Heart right ventricle (tissue), 16 donors: ENCODE measurements at regions not wholly inside any gene's neighbourhood (a gene's known extent, or its start where the extent isn't known, plus 50 kb on each side); places are given as distances from the start of the nearest gene placed in this dataset.

ENCODE experiments used
- ATAC-seq, 8 donors: fragments of 200-7000 bp; cut with Tn5 transposase; one replicate each; pipeline ENCODE4 v1.9.1; 2020; ENCODE audit warnings: mild to moderate bottlenecking in 8 of 8, moderate library complexity in 8 of 8, moderate number of reproducible peaks in 1 of 8
- DNase-seq, 2 donors: peaks; one replicate each; pipeline ENCODE4 v3.0.0-alpha.2; 2020
- H3K27ac ChIP-seq, 10 donors: fragments of 200-600 bp; sonication (generic) in 2 of 10; one replicate each; pipeline versions ENCODE4 v1.5.0 to v1.8.0; 2020 to 2022; ENCODE audit warnings: mild to moderate bottlenecking in 3 of 10
- H3K27me3 ChIP-seq, 7 donors: fragments of 200-600 bp; one replicate each; pipeline ENCODE4 v1.8.0; 2021 to 2022; ENCODE audit warnings: mild to moderate bottlenecking in 2 of 7
- H3K36me3 ChIP-seq, 9 donors: fragments of 200-600 bp; sonication (generic) in 1 of 9; one replicate each; pipeline versions ENCODE4 v1.5.0 to v1.8.0; 2020 to 2022; ENCODE audit warnings: mild to moderate bottlenecking in 2 of 9
- H3K4me1 ChIP-seq, 9 donors: fragments of 200-600 bp; sonication (generic) in 1 of 9; one replicate each; pipeline versions ENCODE4 v1.5.0 to v1.8.0; 2020 to 2022; ENCODE audit warnings: mild to moderate bottlenecking in 4 of 9
- H3K4me3 ChIP-seq, 10 donors: fragments of 200-600 bp; sonication (generic) in 2 of 10; one replicate each; pipeline versions ENCODE4 v1.5.0 to v1.8.0; 2020 to 2022; ENCODE audit warnings: mild to moderate bottlenecking in 7 of 10, moderate library complexity in 2 of 10
- H3K9me3 ChIP-seq, 11 donors: fragments of 200-600 bp in 10 of 11; sonication (generic) in 2 of 11; one replicate each; pipeline versions ENCODE4 v1.5.0 to v1.8.0; 2013 to 2022; ENCODE audit warnings: mild to moderate bottlenecking in 2 of 11, control low read depth in 1 of 11, moderate library complexity in 1 of 11
- WGBS, 2 donors: extraction: QIAGEN DNeasy Blood & Tissue Kit; methylation state at CpG; one replicate each; pipeline ENCODE4 v1.1.7; 2013; ENCODE audit warnings: inconsistent platforms in 1 of 2; 5-methylcytosine and 5-hydroxymethylcytosine counted together
- intact Hi-C, 10 donors: fragments of 100-400 bp; cut with DNase I; formaldehyde crosslinking; loops; one replicate each; pipeline versions ENCODE4 v1.11.1 to v1.14.2; 2022
- TF ChIP-seq, protein P1 (sequence below), 9 donors: fragments of 200-600 bp; sonication (generic) in 2 of 9; IDR thresholded peaks; one replicate each; pipeline versions ENCODE4 v1.5.0 to v1.8.0; 2021 to 2022; ENCODE audit warnings: antibody characterized with exemption in 9 of 9, mild to moderate bottlenecking in 5 of 9, moderate library complexity in 1 of 9
- donor health status: Arrhythmogenic right ventricular cardiomyopathy.
- donor health status: ischemic (EF 13 %, LVEDD 7.1; RV severe dilation, severe dysfunction).
- donor health status: healthy with polysubstance abuse.
- donor health status: DM: no; HTN: yes; CAD: no.
- donor health status: DM: no; HTN: no; CAD: no.
- donor health status: ischemic (EF 25% LVEDD 6.9; RV normal size, moderate dysfunction).
- donor health status: ischemic (EF 25% LVEDD 5.7; RV mildly dilated, moderate dysfunction).
- donor health status: healthy.
- donor health status: DM: yes; HTN: yes; CAD: no.
- donor health status: Ischemic cardiomyopathy.
- donor health status: ischemic (EF 35%, LVEDD 5.7; RV mildly dilated, moderate dysfunction).
- donor health status: nonischemic (EF 11% LVEDD 7.7; RV severe dilation, severe dysfunction).
- donor health status: DM: yes; HTN: yes; CAD: no.
- donor health status: PGD.
- donor health status: ischemic (EF 29% LVEDD 5.4; RV normal size, mild dysfunction).
- donor health status: nonischemic (EF 23%, LVEDD 6.1; RV moderate dilation, normal function).

DNA sequence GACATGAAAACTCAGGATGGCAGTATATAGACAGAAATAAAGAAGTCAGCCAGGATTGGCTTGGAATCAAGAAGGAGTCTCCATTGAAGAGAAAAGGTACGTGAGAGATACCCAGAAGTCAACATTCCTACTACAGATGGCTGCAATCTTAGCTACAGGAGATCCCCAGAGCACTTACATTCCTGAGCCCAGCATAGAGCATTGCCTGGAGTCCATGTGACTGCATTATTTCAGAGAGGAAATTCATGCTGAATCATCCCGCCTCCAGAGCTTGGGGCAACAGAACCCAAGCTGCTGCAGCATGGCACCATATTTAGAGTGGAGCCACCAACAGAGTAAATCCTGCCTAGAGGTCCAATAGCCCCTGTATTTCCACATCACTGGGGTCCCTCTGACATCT, 125.0 kb upstream of the GRIK2 start:
- intact Hi-C loops = no loop called here
- ATAC-seq (no peak), DNase-seq (no peak)
- no peaks in the 10 kb centered on the region for H3K36me3 ChIP-seq
- TF ChIP-seq, protein P1, sequence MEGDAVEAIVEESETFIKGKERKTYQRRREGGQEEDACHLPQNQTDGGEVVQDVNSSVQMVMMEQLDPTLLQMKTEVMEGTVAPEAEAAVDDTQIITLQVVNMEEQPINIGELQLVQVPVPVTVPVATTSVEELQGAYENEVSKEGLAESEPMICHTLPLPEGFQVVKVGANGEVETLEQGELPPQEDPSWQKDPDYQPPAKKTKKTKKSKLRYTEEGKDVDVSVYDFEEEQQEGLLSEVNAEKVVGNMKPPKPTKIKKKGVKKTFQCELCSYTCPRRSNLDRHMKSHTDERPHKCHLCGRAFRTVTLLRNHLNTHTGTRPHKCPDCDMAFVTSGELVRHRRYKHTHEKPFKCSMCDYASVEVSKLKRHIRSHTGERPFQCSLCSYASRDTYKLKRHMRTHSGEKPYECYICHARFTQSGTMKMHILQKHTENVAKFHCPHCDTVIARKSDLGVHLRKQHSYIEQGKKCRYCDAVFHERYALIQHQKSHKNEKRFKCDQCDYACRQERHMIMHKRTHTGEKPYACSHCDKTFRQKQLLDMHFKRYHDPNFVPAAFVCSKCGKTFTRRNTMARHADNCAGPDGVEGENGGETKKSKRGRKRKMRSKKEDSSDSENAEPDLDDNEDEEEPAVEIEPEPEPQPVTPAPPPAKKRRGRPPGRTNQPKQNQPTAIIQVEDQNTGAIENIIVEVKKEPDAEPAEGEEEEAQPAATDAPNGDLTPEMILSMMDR (IDR thresholded peaks at IDR 0.05) = no peak
- H3K27ac ChIP-seq = no peak overlapping the region
- no peak overlapping the region for H3K4me3 ChIP-seq
- WGBS, 2 donors = 67 to 77% methylated on average over 2 of the region's 2 CpGs
- H3K9me3 ChIP-seq = peaks cover 0 to 37% (median 6%) of the 10 kb centered on the region in 11 donors
- H3K27me3 ChIP-seq = no peaks in the 10 kb centered on the region
- H3K4me1 ChIP-seq = no peaks in the 10 kb centered on the region

DNA sequence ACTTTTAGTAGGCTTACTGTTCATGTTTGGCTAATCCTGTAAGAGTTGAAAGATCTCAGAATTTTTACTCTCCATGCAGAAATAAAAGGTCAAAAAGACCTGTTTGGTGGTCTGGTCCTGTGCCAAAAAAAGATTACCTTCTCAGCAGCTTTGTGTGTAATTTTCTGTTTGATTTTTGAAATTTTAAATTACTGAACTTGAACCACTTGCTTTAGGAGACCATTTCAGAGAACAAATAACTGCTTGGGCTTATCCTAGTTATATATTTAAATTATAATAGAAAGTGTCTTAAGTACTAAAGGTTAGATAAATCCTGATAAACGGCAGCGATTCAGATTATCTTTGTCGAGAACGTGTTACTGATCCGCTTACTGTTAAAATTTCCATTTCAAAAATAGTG, 118.3 kb upstream of the GRIK2 start:
- H3K27ac ChIP-seq = no peak overlapping the region
- H3K36me3 ChIP-seq = no peaks in the 10 kb centered on the region
- intact Hi-C loops = no loop called here
- no peak overlapping the region for H3K4me3 ChIP-seq
- peaks cover 0 to 22% (median 4%) of the 10 kb centered on the region in 11 donors for H3K9me3 ChIP-seq
- TF ChIP-seq, protein P1 (IDR thresholded peaks at IDR 0.05) = no peak
- 85 to 86% methylated on average over 5 of the region's 5 CpGs for WGBS, 2 donors
- no peaks in the 10 kb centered on the region for H3K4me1 ChIP-seq
- ATAC-seq (no peak), DNase-seq (no peak)
- H3K27me3 ChIP-seq = no peaks in the 10 kb centered on the region

DNA sequence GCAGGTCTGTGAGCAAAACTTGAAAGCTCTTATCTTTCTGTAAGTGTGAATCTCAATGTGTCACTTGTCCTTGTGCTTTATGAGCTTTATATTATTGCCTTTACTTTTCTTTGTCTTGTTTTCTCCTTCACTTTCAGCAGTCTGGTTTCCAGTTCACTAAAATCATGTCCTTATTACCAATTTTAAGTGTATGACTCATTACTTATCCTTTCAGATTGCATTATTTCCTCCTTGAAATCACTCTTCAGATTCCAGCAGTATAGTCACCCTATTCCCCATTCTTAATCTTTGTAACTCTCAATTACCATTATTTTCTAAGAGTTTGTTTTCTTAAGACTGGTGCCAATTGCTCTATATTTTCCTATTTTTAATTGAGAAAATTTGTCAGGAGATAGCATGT, 117.4 kb upstream of the GRIK2 start:
- Histone ChIP-seq H3K9me3 (peaks cover 0 to 19% (median 4%) of the 10 kb centered on the region in 11 donors), H3K27ac (no peak overlapping the region), H3K4me3 (no peak overlapping the region), H3K4me1 (no peaks in the 10 kb centered on the region), H3K27me3 (no peaks in the 10 kb centered on the region), H3K36me3 (no peaks in the 10 kb centered on the region)
- ATAC-seq (no peak), DNase-seq (no peak)
- TF ChIP-seq, protein P1 (IDR thresholded peaks at IDR 0.05) = no peak
- intact Hi-C loops = no loop called here

DNA sequence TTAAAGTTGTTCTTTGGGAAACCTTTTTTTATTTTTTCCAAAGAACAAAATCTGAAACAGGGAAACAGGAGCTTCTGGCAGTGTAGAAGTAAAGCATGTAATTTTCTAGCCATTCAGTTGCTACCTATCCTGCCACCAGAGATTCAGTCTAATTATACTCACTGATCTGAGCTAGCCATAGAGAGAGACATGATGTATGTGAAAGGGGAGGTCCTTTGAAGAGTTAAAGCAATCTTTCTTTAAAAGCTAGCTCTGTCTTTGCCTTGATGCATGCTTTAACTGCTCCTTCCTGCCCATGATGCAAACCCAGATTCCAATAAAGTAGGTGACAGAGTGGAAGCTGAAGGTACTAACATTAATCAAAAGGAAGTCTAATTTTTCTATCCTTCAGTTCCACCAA, 114.1 kb upstream of the GRIK2 start:
- ATAC-seq (no peak), DNase-seq (no peak)
- Histone ChIP-seq H3K4me3 (no peak overlapping the region), H3K27ac (no peak overlapping the region), H3K36me3 (no peaks in the 10 kb centered on the region), H3K4me1 (no peaks in the 10 kb centered on the region), H3K27me3 (no peaks in the 10 kb centered on the region), H3K9me3 (peaks cover 0 to 3% (median 0%) of the 10 kb centered on the region in 11 donors)
- TF ChIP-seq, protein P1 (IDR thresholded peaks at IDR 0.05) = no peak
- intact Hi-C loops = no loop called here

DNA sequence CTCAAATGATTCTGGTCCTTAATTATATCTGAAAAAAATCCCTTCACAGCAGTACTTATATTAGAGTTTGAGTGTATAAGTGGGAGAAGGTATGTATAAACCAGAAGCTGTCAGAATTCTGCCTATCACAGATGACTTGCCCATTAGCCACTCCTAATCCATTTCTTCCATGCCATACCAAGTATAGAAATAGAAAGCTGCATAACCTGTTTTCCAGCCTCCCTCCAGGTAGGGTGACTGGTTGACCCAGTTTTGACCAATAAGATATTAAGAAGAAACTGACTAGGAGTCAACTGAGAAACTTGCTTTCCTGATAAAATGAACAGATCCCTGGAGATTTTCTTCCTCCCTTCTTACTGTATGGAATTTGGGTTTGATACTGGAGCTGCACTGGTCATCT, 112.2 kb upstream of the GRIK2 start:
- Histone ChIP-seq H3K27ac (no peak overlapping the region), H3K27me3 (no peaks in the 10 kb centered on the region), H3K36me3 (no peaks in the 10 kb centered on the region), H3K4me3 (no peak overlapping the region), H3K9me3 (peaks cover 0 to 3% (median 0%) of the 10 kb centered on the region in 11 donors), H3K4me1 (no peaks in the 10 kb centered on the region)
- DNase-seq (no peak), ATAC-seq (no peak)
- TF ChIP-seq, protein P1 (IDR thresholded peaks at IDR 0.05) = no peak
- intact Hi-C loops = no loop called here
